ENCODE measurements at regions not wholly inside any gene's neighbourhood (a gene's known extent, or its start where the extent isn't known, plus 50 kb on each side); places are given as distances from the start of the nearest gene placed in this dataset.
"Not testable (repeated sequence)": the region's sequence is repeated elsewhere in the genome, so short reads cannot be mapped to it uniquely, and the experiment has no call there.

GRCh38 chr11:105432241-105432995 lies 177.5 kb upstream of the GRIA4 start:
- DNase-seq (ENCODE audit: low read depth), result no peak

DNA sequence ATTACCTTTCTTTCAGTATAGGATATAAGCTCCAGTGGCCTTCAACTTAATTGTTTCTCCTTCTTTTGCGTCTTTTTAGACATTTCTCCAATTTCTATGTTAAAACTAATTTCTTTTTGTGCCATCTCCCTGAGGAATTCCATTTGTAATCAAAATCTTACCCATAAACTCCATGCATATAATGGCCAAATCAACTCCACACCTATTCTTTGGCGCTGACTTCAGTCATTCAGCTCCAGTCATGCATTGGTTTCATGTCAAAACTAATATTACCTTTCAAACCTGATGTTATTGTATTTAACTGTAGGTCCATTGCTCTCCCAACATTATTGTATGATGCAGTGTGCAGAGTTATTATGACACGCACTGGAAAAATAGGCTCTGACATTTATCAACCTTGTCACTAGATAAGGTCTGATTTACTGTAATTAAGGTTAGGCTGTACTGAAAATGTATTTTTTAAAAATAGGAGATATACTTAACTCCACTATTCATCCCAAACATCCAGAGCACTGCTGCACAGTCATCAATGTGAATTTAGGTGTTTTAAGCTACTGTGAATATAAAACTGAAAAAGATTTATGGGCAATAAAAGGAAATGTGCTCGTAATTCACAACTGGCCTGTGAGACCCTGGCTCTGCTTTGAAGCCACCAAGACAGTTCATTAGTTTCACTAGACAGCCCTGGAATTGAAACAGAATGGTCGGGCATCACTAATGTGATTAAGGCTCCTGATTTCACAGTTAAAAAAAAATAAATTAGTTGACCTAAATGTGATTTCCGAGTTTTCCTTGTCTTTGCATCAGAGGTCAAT lies 180.6 kb upstream of the GRIA4 start:
- no peak for DNase-seq (ENCODE audit: low read depth)

DNA sequence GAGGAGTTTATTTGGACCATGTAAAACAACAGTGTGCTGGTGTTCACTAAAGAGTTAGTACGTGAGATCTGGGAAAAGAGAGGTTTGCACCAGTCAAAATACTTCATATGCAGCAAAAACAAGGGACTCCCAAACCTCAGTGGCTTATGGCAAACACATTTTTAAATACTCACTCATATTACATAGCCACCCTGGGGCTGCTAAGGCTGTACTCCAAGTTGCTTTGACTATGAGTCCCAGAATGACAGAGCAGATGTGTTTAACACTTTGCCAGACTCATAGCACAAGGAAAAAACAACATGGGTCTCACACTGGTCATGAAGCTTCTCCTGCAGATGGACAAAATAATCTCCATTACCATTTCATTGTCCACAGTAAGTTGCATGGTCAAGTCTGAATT lies 202.8 kb upstream of the GRIA4 start:
- DNase-seq (ENCODE audit: low read depth), result no peak

DNA sequence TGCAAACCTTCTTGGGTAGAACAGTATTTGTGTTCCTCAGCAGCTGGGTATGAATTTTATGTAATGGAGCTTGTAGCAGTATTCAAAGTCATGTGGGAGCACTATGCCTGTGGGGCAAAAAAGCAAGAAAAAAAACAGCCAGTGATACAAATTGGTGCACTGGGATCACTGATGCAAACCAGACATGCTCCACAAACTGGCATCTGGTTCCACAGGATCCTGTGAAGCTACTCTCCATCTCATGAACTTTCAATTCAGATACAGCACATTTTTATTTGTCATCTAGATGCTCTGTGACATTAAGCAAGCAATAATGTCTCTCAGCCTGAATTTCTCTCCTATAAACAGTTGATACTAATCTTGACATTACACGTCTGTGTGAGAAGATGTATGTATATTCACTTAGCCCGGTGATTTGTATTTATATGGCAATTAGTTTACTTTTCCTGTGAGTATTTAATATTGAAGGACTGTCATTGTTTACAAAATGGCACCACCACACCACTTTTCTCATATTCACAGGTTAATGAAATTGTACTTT lies 208.5 kb upstream of the GRIA4 start:
- no peak for DNase-seq (ENCODE audit: low read depth)

- DNase-seq (ENCODE audit: low read depth), result no peak
Measured at GRCh38 chr11:105399511-105399910, 210.4 kb upstream of the GRIA4 start.

GRCh38 chr11:105398636-105399035 lies 211.2 kb upstream of the GRIA4 start:
- DNase-seq (ENCODE audit: low read depth), result no peak

- no peak for DNase-seq (ENCODE audit: low read depth)
Measured at GRCh38 chr11:105393326-105393725, 216.5 kb upstream of the GRIA4 start.

DNA sequence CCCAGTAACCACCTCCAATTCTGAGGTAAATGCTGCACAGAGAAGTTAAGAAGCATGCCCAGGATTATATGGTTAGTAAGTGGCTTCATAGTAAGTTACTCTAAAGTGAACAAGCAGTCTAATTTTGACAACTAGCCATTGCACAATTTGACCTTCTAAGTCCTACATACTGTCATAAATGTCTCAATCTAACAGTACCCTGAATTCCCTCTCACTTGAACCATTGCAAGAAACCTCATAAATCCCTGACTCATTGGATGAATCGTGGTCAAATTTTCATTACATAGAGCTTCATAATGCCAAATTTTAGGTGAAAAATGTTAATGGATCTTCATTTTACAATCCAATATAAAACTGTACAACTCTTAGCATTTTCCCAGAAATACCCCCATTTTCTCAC lies 217.3 kb upstream of the GRIA4 start:
- peak; percentile 25 for DNase-seq (ENCODE audit: low read depth)

- no peak for DNase-seq (ENCODE audit: low read depth)
Measured at GRCh38 chr11:105389952-105390351, 219.9 kb upstream of the GRIA4 start.

GRCh38 chr11:105388006-105388405 lies 221.9 kb upstream of the GRIA4 start:
- no peak for DNase-seq (ENCODE audit: low read depth)

DNA sequence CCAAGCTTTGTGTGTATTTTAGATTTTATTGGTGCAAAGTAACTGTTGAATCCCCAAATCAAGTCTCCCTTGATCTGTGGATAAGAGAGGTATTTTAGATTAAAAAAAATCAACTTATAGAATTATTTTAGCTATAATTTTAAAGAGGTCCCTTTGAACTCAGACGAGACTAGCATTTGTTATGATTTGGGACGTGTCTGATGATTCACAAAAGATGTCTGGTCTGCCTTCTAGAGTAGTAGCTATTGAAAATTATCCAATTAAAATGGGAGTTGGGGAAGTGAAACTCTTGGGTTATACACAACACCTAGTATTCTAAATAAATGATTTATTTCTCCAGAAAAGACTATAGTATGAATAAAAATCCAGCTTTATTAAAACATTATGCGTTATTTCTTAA lies 227.9 kb upstream of the GRIA4 start:
- no peak for DNase-seq (ENCODE audit: low read depth)

- no peak for DNase-seq (ENCODE audit: low read depth)
Measured at GRCh38 chr11:105377870-105378269, 232.0 kb upstream of the GRIA4 start.

DNA sequence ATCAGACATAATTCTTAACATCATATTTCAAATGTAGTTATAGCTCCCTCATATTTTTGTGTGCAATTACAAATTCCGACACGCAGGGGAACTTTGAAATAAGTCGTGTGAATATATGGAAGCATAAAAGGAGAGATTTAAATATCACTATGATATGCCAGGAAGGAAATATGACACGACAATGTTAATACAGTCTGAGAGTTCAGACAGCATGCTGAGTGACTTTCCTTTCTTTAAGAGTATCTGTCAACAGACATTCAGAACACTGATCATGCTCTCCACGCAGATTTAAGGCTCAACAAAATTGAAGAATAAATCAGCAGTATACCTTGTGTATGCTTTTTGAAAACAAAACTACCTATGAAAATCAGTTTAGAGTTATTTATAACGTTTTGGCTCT lies 232.6 kb upstream of the CARD18 start:
- DNase-seq (ENCODE audit: low read depth), result no peak

GRCh38 chr11:105371311-105371710 lies 231.7 kb upstream of the CARD18 start:
- no peak for DNase-seq (ENCODE audit: low read depth)

DNA sequence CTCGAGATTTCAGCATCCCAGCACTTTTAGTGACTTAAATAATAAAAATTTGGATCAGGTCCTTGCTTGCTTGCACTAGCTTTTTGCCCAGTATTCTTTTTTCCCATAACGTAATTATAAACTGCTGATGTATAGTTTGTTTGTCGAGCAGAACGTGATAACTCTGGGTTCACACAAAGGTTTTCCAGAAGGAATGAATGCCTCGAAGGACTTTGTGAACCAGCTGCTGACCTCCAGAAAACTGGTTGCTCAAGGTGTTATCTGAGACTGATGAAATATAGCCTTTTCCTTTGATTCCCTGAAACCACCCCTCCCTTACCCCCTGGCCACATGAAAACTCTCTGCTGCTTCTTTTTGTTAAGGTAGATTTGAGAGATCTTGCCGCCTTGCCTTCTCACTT lies 229.1 kb upstream of the CARD18 start:
- no peak for DNase-seq (ENCODE audit: low read depth)

DNA sequence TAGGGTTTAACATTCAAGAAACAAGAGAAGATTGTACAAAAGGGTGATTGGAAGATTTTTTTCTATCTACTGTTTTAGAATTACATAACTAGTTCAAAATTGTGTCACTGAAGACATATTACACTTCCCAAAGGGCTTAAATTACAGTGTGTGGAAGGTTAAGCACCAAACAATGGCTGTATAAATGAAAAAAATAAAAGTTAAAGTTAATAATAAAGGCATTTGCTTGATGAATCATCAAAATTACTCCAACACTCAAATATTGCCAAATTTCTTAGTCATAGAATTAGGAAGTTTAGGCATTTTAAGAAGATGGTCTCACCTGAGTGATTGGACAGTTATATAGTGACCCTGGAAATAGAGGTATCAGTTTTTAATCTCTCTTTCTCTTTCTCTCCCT lies 227.6 kb upstream of the CARD18 start:
- no peak for DNase-seq (ENCODE audit: low read depth)

GRCh38 chr11:105361651-105362050 lies 222.1 kb upstream of the CARD18 start:
- no peak for DNase-seq (ENCODE audit: low read depth)

DNA sequence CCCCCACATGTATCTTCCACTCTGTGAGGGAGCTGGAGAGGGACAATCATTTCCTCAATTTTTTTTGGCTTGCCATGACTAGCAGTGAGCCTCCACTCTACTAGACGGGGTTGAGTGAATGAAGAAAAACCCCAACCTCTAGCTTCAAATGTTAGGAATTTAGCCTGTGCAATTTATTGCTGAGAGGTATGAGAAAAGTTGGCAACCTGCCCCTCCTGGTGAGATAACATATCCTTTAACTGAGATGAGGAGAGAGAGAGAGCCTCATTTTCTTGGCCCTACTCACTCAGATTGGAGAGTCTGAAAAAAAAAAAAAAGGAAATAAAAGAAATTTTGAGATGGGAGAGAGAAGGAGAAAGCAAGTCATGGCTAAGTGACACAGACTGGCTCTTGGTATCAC lies 218.2 kb upstream of the CARD18 start:
- DNase-seq (ENCODE audit: low read depth), result no peak

DNA sequence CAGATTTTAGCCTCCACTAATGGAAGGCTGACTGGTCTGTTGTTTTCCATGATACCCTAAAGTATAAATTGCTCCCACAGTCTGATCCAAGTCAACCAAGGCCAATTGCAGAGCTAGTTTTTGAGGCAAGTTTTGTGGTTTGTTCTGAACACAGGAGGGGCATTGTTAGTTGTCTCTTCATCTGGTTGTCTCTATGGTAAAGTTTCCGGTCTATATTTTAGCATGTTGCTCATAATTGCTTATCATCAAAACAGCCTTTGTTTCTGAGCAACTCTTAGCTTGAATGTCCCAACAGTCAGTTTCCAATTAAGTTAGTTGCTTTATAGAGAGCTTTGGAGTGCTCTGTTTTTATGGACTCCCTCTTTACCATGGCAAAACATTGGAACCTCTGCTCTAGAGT lies 217.6 kb upstream of the CARD18 start:
- no peak for DNase-seq (ENCODE audit: low read depth)

GRCh38 chr11:105349867-105350266 lies 210.3 kb upstream of the CARD18 start:
- not testable (repeated sequence) for DNase-seq (ENCODE audit: low read depth)

DNA sequence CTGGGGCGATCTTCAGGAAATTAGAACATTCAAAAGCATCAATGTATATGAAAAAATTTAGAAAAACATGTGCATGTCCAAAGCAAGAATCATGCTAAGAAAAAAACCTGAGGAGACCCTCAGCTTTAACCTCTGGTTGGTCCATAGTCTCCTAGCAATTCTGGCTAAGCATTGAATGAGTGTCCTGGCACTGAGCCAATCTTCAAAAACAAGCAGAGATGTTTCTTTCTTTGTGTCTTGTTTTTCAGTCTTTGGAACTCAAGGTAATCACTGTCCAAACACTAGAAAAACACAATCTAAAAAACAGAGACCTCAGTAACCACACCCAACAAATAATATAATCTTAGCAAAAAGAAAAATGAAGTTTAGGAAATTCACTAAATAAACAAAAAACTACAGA lies 205.4 kb upstream of the CARD18 start:
- no peak for DNase-seq (ENCODE audit: low read depth)

DNA sequence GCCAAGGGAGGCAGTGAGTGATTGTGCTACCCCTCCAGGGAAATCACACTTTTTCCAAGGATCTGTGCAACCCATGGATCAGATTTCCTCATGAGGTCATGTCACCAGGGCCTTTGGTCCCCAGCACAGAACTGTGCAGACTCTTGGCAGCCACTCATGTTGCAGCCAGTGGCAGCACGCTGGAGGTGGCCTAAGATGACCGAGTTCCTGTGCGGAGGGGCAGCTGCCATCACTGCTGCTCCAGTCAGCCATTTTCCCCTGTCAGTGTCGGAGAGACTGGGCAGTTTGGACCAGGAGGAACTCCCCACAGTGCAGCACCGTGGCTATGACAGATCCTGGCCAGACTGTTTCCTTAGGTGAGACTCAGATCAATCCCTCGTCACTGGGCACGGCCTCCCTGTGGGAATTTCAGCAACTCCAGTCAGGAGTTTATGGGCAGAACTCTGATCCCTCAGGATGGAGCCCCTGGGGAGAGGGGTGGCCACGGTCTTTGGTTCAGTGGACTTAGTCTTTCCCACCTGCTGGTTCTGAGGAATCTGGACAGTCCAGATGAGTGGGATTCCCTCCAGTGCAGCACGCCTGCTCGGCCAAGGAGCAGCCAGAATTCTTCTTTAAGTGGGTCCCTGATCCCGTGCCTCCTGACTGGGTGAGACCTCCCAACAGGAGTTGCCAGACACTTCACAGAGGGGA lies 194.6 kb upstream of the CARD18 start:
- DNase-seq (ENCODE audit: low read depth), result no peak

DNA sequence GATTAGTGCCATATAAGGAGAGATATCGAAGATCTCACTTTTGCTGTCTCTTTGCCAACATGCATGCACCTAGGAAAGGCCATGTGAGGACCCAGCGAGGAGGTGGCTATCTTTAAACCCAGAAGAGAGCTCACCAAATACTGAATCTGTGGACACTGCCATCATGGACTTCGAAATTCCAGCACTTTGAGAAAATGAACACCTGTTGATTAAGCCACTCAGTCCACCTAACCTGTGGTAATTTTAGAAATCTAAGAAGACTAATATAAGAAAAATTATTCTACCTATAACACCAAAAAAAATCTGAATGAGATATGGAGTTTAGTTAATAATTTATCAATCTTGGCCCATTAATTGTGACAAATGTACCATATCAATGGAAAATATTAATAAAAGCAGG lies 193.6 kb upstream of the CARD18 start:
- no peak for DNase-seq (ENCODE audit: low read depth)

Data from HS-5 (cell line).